D721Med (cell line): ENCODE measurements at regions not wholly inside any gene's neighbourhood (a gene's known extent, or its start where the extent isn't known, plus 50 kb on each side); places are given as distances from the start of the nearest gene placed in this dataset.

Experiments
- DNase-seq: peaks from one replicate; pipeline ENCODE4 v3.0.0; 2011; ENCODE audit warnings: low spot score; ENCODE audit not compliant: insufficient read length
- FAIRE-seq: peaks from 2 replicates; lab custom pipeline; 2011; peaks lifted over from hg19 to GRCh38; lab: Jason Lieb, UNC
- CTCF ChIP-seq: IDR thresholded peaks from 2 replicates; pipeline ENCODE4 v1.5.1; 2012; ENCODE audit warnings: mild to moderate bottlenecking, control low read depth; ENCODE audit not compliant: insufficient read depth; ENCODE audit errors: missing control alignments

GRCh38 chrX:86887341-86887740 lies 630.3 kb upstream of the KLHL4 start:
- FAIRE-seq (no peak), DNase-seq (no peak)
- TF ChIP-seq CTCF, result no peak

- DNase-seq (no peak), FAIRE-seq (no peak)
- no peak for TF ChIP-seq CTCF
Measured at GRCh38 chrX:86910027-86910426, 607.6 kb upstream of the KLHL4 start.

GRCh38 chrX:86910602-86911311 lies 606.8 kb upstream of the KLHL4 start:
- no peak for TF ChIP-seq CTCF
- DNase-seq (no peak), FAIRE-seq (no peak)

GRCh38 chrX:86914569-86914968 lies 603.0 kb upstream of the KLHL4 start:
- FAIRE-seq (no peak), DNase-seq (no peak)
- no peak for TF ChIP-seq CTCF

GRCh38 chrX:86917959-86918358 lies 599.6 kb upstream of the KLHL4 start:
- no peak for TF ChIP-seq CTCF
- DNase-seq (no peak), FAIRE-seq (no peak)

GRCh38 chrX:86930419-86930818 lies 587.2 kb upstream of the KLHL4 start:
- no peak for FAIRE-seq
- DNase-seq, result no peak
- no peak for TF ChIP-seq CTCF

- no peak for TF ChIP-seq CTCF
- DNase-seq (no peak), FAIRE-seq (no peak)
Measured at GRCh38 chrX:86935988-86936387, 581.6 kb upstream of the KLHL4 start.
